ENCODE measurements at regions not wholly inside any gene's neighbourhood (a gene's known extent, or its start where the extent isn't known, plus 50 kb on each side); places are given as distances from the start of the nearest gene placed in this dataset.

GRCh38 chr16:85989376-85989775 lies 90.4 kb downstream of the IRF8 start:
- TF ChIP-seq POLR2AphosphoS5 (IDR thresholded peaks at IDR 0.05) (no peak), CTCF (IDR thresholded peaks at IDR 0.05) (no peak)
